ENCODE measurements at regions not wholly inside any gene's neighbourhood (a gene's known extent, or its start where the extent isn't known, plus 50 kb on each side); places are given as distances from the start of the nearest gene placed in this dataset.

- Histone ChIP-seq H3K9ac (ENCODE audit: low read length) (no peak overlapping the region), H3K9me3 (ENCODE audit: control insufficient read depth, insufficient read depth, low read depth, low read length) (no peaks in the 10 kb centered on the region), H3K27me3 (ENCODE audit: control insufficient read depth, insufficient read depth, low read length) (no peaks in the 10 kb centered on the region), H3K4me1 (ENCODE audit: control insufficient read depth, insufficient read depth, low read length) (no peaks in the 10 kb centered on the region), H3K4me3 (ENCODE audit: low read depth, low read length) (no peak overlapping the region), H3K36me3 (ENCODE audit: control insufficient read depth, insufficient read depth, low read length) (no peaks in the 10 kb centered on the region), H3K27ac (ENCODE audit: low read depth, low read length) (no peak overlapping the region)
Observed at GRCh38 chr3:177981576-177981975, 554.7 kb upstream of the KCNMB2 start.

- no peak overlapping the region for H3K4me3 ChIP-seq (ENCODE audit: low read depth, low read length)
- no peak overlapping the region for H3K9ac ChIP-seq (ENCODE audit: low read length)
- H3K27ac ChIP-seq (ENCODE audit: low read depth, low read length): no peak overlapping the region
- no peaks in the 10 kb centered on the region for H3K4me1 ChIP-seq (ENCODE audit: control insufficient read depth, insufficient read depth, low read length)
- no peaks in the 10 kb centered on the region for H3K36me3 ChIP-seq (ENCODE audit: control insufficient read depth, insufficient read depth, low read length)
- H3K9me3 ChIP-seq (ENCODE audit: control insufficient read depth, insufficient read depth, low read depth, low read length): no peaks in the 10 kb centered on the region
- no peaks in the 10 kb centered on the region for H3K27me3 ChIP-seq (ENCODE audit: control insufficient read depth, insufficient read depth, low read length)
Observed at GRCh38 chr3:177982034-177982433, 554.2 kb upstream of the KCNMB2 start.

GRCh38 chr3:177983320-177983719 lies 552.9 kb upstream of the KCNMB2 start:
- Histone ChIP-seq H3K27ac (ENCODE audit: low read depth, low read length) (no peak overlapping the region), H3K4me1 (ENCODE audit: control insufficient read depth, insufficient read depth, low read length) (no peaks in the 10 kb centered on the region), H3K36me3 (ENCODE audit: control insufficient read depth, insufficient read depth, low read length) (no peaks in the 10 kb centered on the region), H3K4me3 (ENCODE audit: low read depth, low read length) (no peak overlapping the region), H3K9ac (ENCODE audit: low read length) (no peak overlapping the region), H3K9me3 (ENCODE audit: control insufficient read depth, insufficient read depth, low read depth, low read length) (no peaks in the 10 kb centered on the region), H3K27me3 (ENCODE audit: control insufficient read depth, insufficient read depth, low read length) (no peaks in the 10 kb centered on the region)

GRCh38 chr3:177992993-177993970 lies 543.0 kb upstream of the KCNMB2 start:
- H3K27ac ChIP-seq (ENCODE audit: low read depth, low read length): no peak overlapping the region
- H3K4me1 ChIP-seq (ENCODE audit: control insufficient read depth, insufficient read depth, low read length): no peaks in the 10 kb centered on the region
- H3K27me3 ChIP-seq (ENCODE audit: control insufficient read depth, insufficient read depth, low read length): no peaks in the 10 kb centered on the region
- no peaks in the 10 kb centered on the region for H3K9me3 ChIP-seq (ENCODE audit: control insufficient read depth, insufficient read depth, low read depth, low read length)
- H3K4me3 ChIP-seq (ENCODE audit: low read depth, low read length): no peak overlapping the region
- H3K9ac ChIP-seq (ENCODE audit: low read length): no peak overlapping the region
- no peaks in the 10 kb centered on the region for H3K36me3 ChIP-seq (ENCODE audit: control insufficient read depth, insufficient read depth, low read length)

- Histone ChIP-seq H3K36me3 (ENCODE audit: control insufficient read depth, insufficient read depth, low read length) (no peaks in the 10 kb centered on the region), H3K4me3 (ENCODE audit: low read depth, low read length) (no peak overlapping the region), H3K27ac (ENCODE audit: low read depth, low read length) (no peak overlapping the region), H3K9ac (ENCODE audit: low read length) (no peak overlapping the region), H3K27me3 (ENCODE audit: control insufficient read depth, insufficient read depth, low read length) (no peaks in the 10 kb centered on the region), H3K9me3 (ENCODE audit: control insufficient read depth, insufficient read depth, low read depth, low read length) (no peaks in the 10 kb centered on the region), H3K4me1 (ENCODE audit: control insufficient read depth, insufficient read depth, low read length) (no peaks in the 10 kb centered on the region)
Observed at GRCh38 chr3:177994976-177995375, 541.3 kb upstream of the KCNMB2 start.

GRCh38 chr3:177995381-177996085 lies 540.7 kb upstream of the KCNMB2 start:
- no peaks in the 10 kb centered on the region for H3K9me3 ChIP-seq (ENCODE audit: control insufficient read depth, insufficient read depth, low read depth, low read length)
- no peaks in the 10 kb centered on the region for H3K27me3 ChIP-seq (ENCODE audit: control insufficient read depth, insufficient read depth, low read length)
- H3K4me3 ChIP-seq (ENCODE audit: low read depth, low read length): no peak overlapping the region
- no peaks in the 10 kb centered on the region for H3K4me1 ChIP-seq (ENCODE audit: control insufficient read depth, insufficient read depth, low read length)
- H3K9ac ChIP-seq (ENCODE audit: low read length): no peak overlapping the region
- no peak overlapping the region for H3K27ac ChIP-seq (ENCODE audit: low read depth, low read length)
- H3K36me3 ChIP-seq (ENCODE audit: control insufficient read depth, insufficient read depth, low read length): no peaks in the 10 kb centered on the region

GRCh38 chr3:178001670-178002101 lies 534.5 kb upstream of the KCNMB2 start:
- Histone ChIP-seq H3K27ac (ENCODE audit: low read depth, low read length) (no peak overlapping the region), H3K4me1 (ENCODE audit: control insufficient read depth, insufficient read depth, low read length) (no peaks in the 10 kb centered on the region)

GRCh38 chr3:178002113-178002512 lies 534.1 kb upstream of the KCNMB2 start:
- no peak overlapping the region for H3K27ac ChIP-seq (ENCODE audit: low read depth, low read length)
- H3K9ac ChIP-seq (ENCODE audit: low read length): no peak overlapping the region
- H3K4me3 ChIP-seq (ENCODE audit: low read depth, low read length): no peak overlapping the region
- H3K9me3 ChIP-seq (ENCODE audit: control insufficient read depth, insufficient read depth, low read depth, low read length): no peaks in the 10 kb centered on the region
- no peaks in the 10 kb centered on the region for H3K36me3 ChIP-seq (ENCODE audit: control insufficient read depth, insufficient read depth, low read length)
- no peaks in the 10 kb centered on the region for H3K27me3 ChIP-seq (ENCODE audit: control insufficient read depth, insufficient read depth, low read length)
- H3K4me1 ChIP-seq (ENCODE audit: control insufficient read depth, insufficient read depth, low read length): no peaks in the 10 kb centered on the region

More at GRCh38 chr3:178001670-178002101, 534.5 kb upstream of the KCNMB2 start:
- no peaks in the 10 kb centered on the region for H3K36me3 ChIP-seq (ENCODE audit: control insufficient read depth, insufficient read depth, low read length)
- H3K27me3 ChIP-seq (ENCODE audit: control insufficient read depth, insufficient read depth, low read length): no peaks in the 10 kb centered on the region
- H3K9me3 ChIP-seq (ENCODE audit: control insufficient read depth, insufficient read depth, low read depth, low read length): no peaks in the 10 kb centered on the region
- no peak overlapping the region for H3K9ac ChIP-seq (ENCODE audit: low read length)
- H3K4me3 ChIP-seq (ENCODE audit: low read depth, low read length): no peak overlapping the region

- no peaks in the 10 kb centered on the region for H3K27me3 ChIP-seq (ENCODE audit: control insufficient read depth, insufficient read depth, low read length)
- H3K36me3 ChIP-seq (ENCODE audit: control insufficient read depth, insufficient read depth, low read length): no peaks in the 10 kb centered on the region
- H3K4me1 ChIP-seq (ENCODE audit: control insufficient read depth, insufficient read depth, low read length): no peaks in the 10 kb centered on the region
- no peak overlapping the region for H3K4me3 ChIP-seq (ENCODE audit: low read depth, low read length)
- H3K9ac ChIP-seq (ENCODE audit: low read length): no peak overlapping the region
- H3K27ac ChIP-seq (ENCODE audit: low read depth, low read length): no peak overlapping the region
- H3K9me3 ChIP-seq (ENCODE audit: control insufficient read depth, insufficient read depth, low read depth, low read length): no peaks in the 10 kb centered on the region
Observed at GRCh38 chr3:178003756-178004155, 532.5 kb upstream of the KCNMB2 start.

GRCh38 chr3:178005961-178006360 lies 530.3 kb upstream of the KCNMB2 start:
- H3K27me3 ChIP-seq (ENCODE audit: control insufficient read depth, insufficient read depth, low read length): no peaks in the 10 kb centered on the region
- H3K9me3 ChIP-seq (ENCODE audit: control insufficient read depth, insufficient read depth, low read depth, low read length): no peaks in the 10 kb centered on the region
- no peaks in the 10 kb centered on the region for H3K4me1 ChIP-seq (ENCODE audit: control insufficient read depth, insufficient read depth, low read length)
- no peak overlapping the region for H3K4me3 ChIP-seq (ENCODE audit: low read depth, low read length)
- no peaks in the 10 kb centered on the region for H3K36me3 ChIP-seq (ENCODE audit: control insufficient read depth, insufficient read depth, low read length)
- no peak overlapping the region for H3K27ac ChIP-seq (ENCODE audit: low read depth, low read length)
- no peak overlapping the region for H3K9ac ChIP-seq (ENCODE audit: low read length)

GRCh38 chr3:178010306-178010705 lies 525.9 kb upstream of the KCNMB2 start:
- Histone ChIP-seq H3K9ac (ENCODE audit: low read length) (no peak overlapping the region), H3K36me3 (ENCODE audit: control insufficient read depth, insufficient read depth, low read length) (no peaks in the 10 kb centered on the region), H3K27ac (ENCODE audit: low read depth, low read length) (no peak overlapping the region), H3K4me3 (ENCODE audit: low read depth, low read length) (no peak overlapping the region), H3K27me3 (ENCODE audit: control insufficient read depth, insufficient read depth, low read length) (no peaks in the 10 kb centered on the region), H3K4me1 (ENCODE audit: control insufficient read depth, insufficient read depth, low read length) (no peaks in the 10 kb centered on the region), H3K9me3 (ENCODE audit: control insufficient read depth, insufficient read depth, low read depth, low read length) (no peaks in the 10 kb centered on the region)

All from HUES6 (cell line).